ENCODE measurements at regions not wholly inside any gene's neighbourhood (a gene's known extent, or its start where the extent isn't known, plus 50 kb on each side); places are given as distances from the start of the nearest gene placed in this dataset.

- no peak for TF ChIP-seq EZH2 (IDR thresholded peaks at IDR 0.05; ENCODE audit: borderline replicate concordance, low read depth, low read length, severe bottlenecking)
- no peak for TF ChIP-seq CTCF (IDR thresholded peaks at IDR 0.05; ENCODE audit: borderline replicate concordance, extremely low read depth, low read length, poor library complexity, severe bottlenecking)
- H3K9me3 ChIP-seq (ENCODE audit: insufficient read depth, low read length, severe bottlenecking): no peaks in the 10 kb centered on the region
- no peaks in the 10 kb centered on the region for H3K27me3 ChIP-seq (ENCODE audit: insufficient read depth, low read length, poor library complexity)
Observed at GRCh38 chrX:145475725-145476124, 228.4 kb downstream of the SPANXN1 start.

GRCh38 chrX:145484740-145485139 lies 237.4 kb downstream of the SPANXN1 start:
- Histone ChIP-seq H3K27me3 (ENCODE audit: insufficient read depth, low read length, poor library complexity) (no peaks in the 10 kb centered on the region), H3K36me3 (ENCODE audit: insufficient read depth, low read length) (no peaks in the 10 kb centered on the region), H3K4me3 (ENCODE audit: low read depth in 1 of 2, low read length in 2 of 2) (no peak overlapping the region), H2AFZ (ENCODE audit: low read depth, low read length) (no peak overlapping the region), H3K79me2 (ENCODE audit: insufficient read depth, low read length) (no peaks in the 10 kb centered on the region), H3K27ac (ENCODE audit: low read length) (no peak overlapping the region), H4K20me1 (ENCODE audit: insufficient read depth, low read length) (no peaks in the 10 kb centered on the region), H3K4me2 (ENCODE audit: insufficient read depth, low read length) (no peak overlapping the region), H3K9ac (ENCODE audit: low read depth, low read length) (no peak overlapping the region), H3K9me3 (ENCODE audit: insufficient read depth, low read length, severe bottlenecking) (no peaks in the 10 kb centered on the region), H3K4me1 (ENCODE audit: insufficient read depth, low read length) (no peaks in the 10 kb centered on the region)
- DNase-seq (no peak), ATAC-seq (ENCODE audit: insufficient read depth, low read depth) (no peak)
- TF ChIP-seq EZH2 (IDR thresholded peaks at IDR 0.05; ENCODE audit: borderline replicate concordance, low read depth, low read length, severe bottlenecking): no peak
- no peak for TF ChIP-seq CTCF (IDR thresholded peaks at IDR 0.05; ENCODE audit: borderline replicate concordance, extremely low read depth, low read length, poor library complexity, severe bottlenecking)

More at GRCh38 chrX:145475725-145476124, 228.4 kb downstream of the SPANXN1 start:
- no peaks in the 10 kb centered on the region for H4K20me1 ChIP-seq (ENCODE audit: insufficient read depth, low read length)
- no peaks in the 10 kb centered on the region for H3K4me1 ChIP-seq (ENCODE audit: insufficient read depth, low read length)
- H3K9ac ChIP-seq (ENCODE audit: low read depth, low read length): no peak overlapping the region
- DNase-seq (no peak), ATAC-seq (ENCODE audit: insufficient read depth, low read depth) (no peak)
- no peak overlapping the region for H3K4me3 ChIP-seq (ENCODE audit: low read depth in 1 of 2, low read length in 2 of 2)
- no peaks in the 10 kb centered on the region for H3K79me2 ChIP-seq (ENCODE audit: insufficient read depth, low read length)
- H2AFZ ChIP-seq (ENCODE audit: low read depth, low read length): no peak overlapping the region
- H3K27ac ChIP-seq (ENCODE audit: low read length): no peak overlapping the region
- no peaks in the 10 kb centered on the region for H3K36me3 ChIP-seq (ENCODE audit: insufficient read depth, low read length)
- no peak overlapping the region for H3K4me2 ChIP-seq (ENCODE audit: insufficient read depth, low read length)

- TF ChIP-seq CTCF (IDR thresholded peaks at IDR 0.05; ENCODE audit: borderline replicate concordance, extremely low read depth, low read length, poor library complexity, severe bottlenecking) (no peak), EZH2 (IDR thresholded peaks at IDR 0.05; ENCODE audit: borderline replicate concordance, low read depth, low read length, severe bottlenecking) (no peak)
- H2AFZ ChIP-seq (ENCODE audit: low read depth, low read length): no peak overlapping the region
- no peaks in the 10 kb centered on the region for H3K9me3 ChIP-seq (ENCODE audit: insufficient read depth, low read length, severe bottlenecking)
- no peaks in the 10 kb centered on the region for H3K4me1 ChIP-seq (ENCODE audit: insufficient read depth, low read length)
- H3K79me2 ChIP-seq (ENCODE audit: insufficient read depth, low read length): no peaks in the 10 kb centered on the region
- no peaks in the 10 kb centered on the region for H4K20me1 ChIP-seq (ENCODE audit: insufficient read depth, low read length)
- H3K27ac ChIP-seq (ENCODE audit: low read length): no peak overlapping the region
- no peak overlapping the region for H3K4me2 ChIP-seq (ENCODE audit: insufficient read depth, low read length)
- ATAC-seq (ENCODE audit: insufficient read depth, low read depth) (no peak), DNase-seq (no peak)
- H3K36me3 ChIP-seq (ENCODE audit: insufficient read depth, low read length): no peaks in the 10 kb centered on the region
- H3K9ac ChIP-seq (ENCODE audit: low read depth, low read length): no peak overlapping the region
- H3K27me3 ChIP-seq (ENCODE audit: insufficient read depth, low read length, poor library complexity): no peaks in the 10 kb centered on the region
- no peak overlapping the region for H3K4me3 ChIP-seq (ENCODE audit: low read depth in 1 of 2, low read length in 2 of 2)
Observed at GRCh38 chrX:145502670-145503069, 255.4 kb downstream of the SPANXN1 start.

- Histone ChIP-seq H3K79me2 (ENCODE audit: insufficient read depth, low read length) (no peaks in the 10 kb centered on the region), H3K4me2 (ENCODE audit: insufficient read depth, low read length) (no peak overlapping the region), H3K9ac (ENCODE audit: low read depth, low read length) (no peak overlapping the region), H3K36me3 (ENCODE audit: insufficient read depth, low read length) (no peaks in the 10 kb centered on the region), H3K27ac (ENCODE audit: low read length) (no peak overlapping the region), H2AFZ (ENCODE audit: low read depth, low read length) (no peak overlapping the region), H3K4me3 (ENCODE audit: low read depth in 1 of 2, low read length in 2 of 2) (no peak overlapping the region), H3K27me3 (ENCODE audit: insufficient read depth, low read length, poor library complexity) (no peaks in the 10 kb centered on the region), H3K9me3 (ENCODE audit: insufficient read depth, low read length, severe bottlenecking) (no peaks in the 10 kb centered on the region), H3K4me1 (ENCODE audit: insufficient read depth, low read length) (no peaks in the 10 kb centered on the region), H4K20me1 (ENCODE audit: insufficient read depth, low read length) (no peaks in the 10 kb centered on the region)
- ATAC-seq (ENCODE audit: insufficient read depth, low read depth): no peak
- no peak for DNase-seq
- no peak for TF ChIP-seq EZH2 (IDR thresholded peaks at IDR 0.05; ENCODE audit: borderline replicate concordance, low read depth, low read length, severe bottlenecking)
- no peak for TF ChIP-seq CTCF (IDR thresholded peaks at IDR 0.05; ENCODE audit: borderline replicate concordance, extremely low read depth, low read length, poor library complexity, severe bottlenecking)
Observed at GRCh38 chrX:145506214-145506613, 258.9 kb downstream of the SPANXN1 start.

All from DND-41 (cell line).